HG02852 (cell line): ENCODE measurements at regions not wholly inside any gene's neighbourhood (a gene's known extent, or its start where the extent isn't known, plus 50 kb on each side); places are given as distances from the start of the nearest gene placed in this dataset.

Experiments used
- ATAC-seq: cut with Tn5 transposase; IDR thresholded peaks from one replicate; pipeline ENCODE4 v1.9.1; 2021; ENCODE audit warnings: mild to moderate bottlenecking, moderate library complexity; ENCODE audit not compliant: unreplicated experiment

- no peak for ATAC-seq
Measured at GRCh38 chrX:51437521-51437920, 58.9 kb downstream of the NUDT11 start.

GRCh38 chrX:51435101-51435500 is 61.3 kb downstream of the NUDT11 start:
- ATAC-seq = no peak

- ATAC-seq = no peak
Measured at GRCh38 chrX:51421972-51422597, 74.3 kb downstream of the NUDT11 start.

GRCh38 chrX:51420610-51421009 is 75.8 kb downstream of the NUDT11 start:
- ATAC-seq = no peak

- ATAC-seq = no peak
Measured at GRCh38 chrX:51408462-51408861, 75.8 kb downstream of the NUDT10 start.

- no peak for ATAC-seq
Measured at GRCh38 chrX:51407520-51408409, 75.1 kb downstream of the NUDT10 start.

- no peak for ATAC-seq
Measured at GRCh38 chrX:51406688-51407519, 74.3 kb downstream of the NUDT10 start.

- no peak for ATAC-seq
Measured at GRCh38 chrX:51404445-51404844, 71.8 kb downstream of the NUDT10 start.

GRCh38 chrX:51395810-51396728 is 63.4 kb downstream of the NUDT10 start:
- peak; percentile 52 for ATAC-seq

GRCh38 chrX:51395480-51395809 is 62.8 kb downstream of the NUDT10 start:
- ATAC-seq = peak; percentile 24
